GM12872 (cell line): ENCODE measurements at regions not wholly inside any gene's neighbourhood (a gene's known extent, or its start where the extent isn't known, plus 50 kb on each side); places are given as distances from the start of the nearest gene placed in this dataset.

Source experiments
- TF ChIP-seq, protein P1 (sequence below): IDR thresholded peaks from 3 replicates; pipeline ENCODE4 v1.5.1; 2011; ENCODE audit warnings: low read depth, mild to moderate bottlenecking, low read length, moderate library complexity; ENCODE audit not compliant: insufficient read depth

DNA sequence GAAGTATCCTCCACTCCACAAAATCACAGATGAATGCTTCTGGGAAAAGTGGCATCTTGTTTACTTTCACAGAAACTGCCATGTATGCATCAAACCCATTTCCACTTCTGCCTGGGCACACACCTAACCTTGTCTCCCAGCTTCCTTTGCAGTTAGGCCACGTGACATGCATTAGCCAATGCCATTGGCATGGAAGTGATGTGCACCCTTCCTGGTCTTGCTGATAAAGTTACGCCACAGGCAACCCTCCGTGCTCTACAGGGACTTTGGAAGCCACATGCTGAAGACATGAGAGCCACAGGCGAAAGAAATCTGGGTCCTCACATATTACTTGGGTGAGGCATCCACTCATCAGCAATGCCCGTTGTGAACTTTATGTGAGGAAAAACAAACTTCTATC is 123.3 kb downstream of the USP46 start:
- TF ChIP-seq, protein P1, sequence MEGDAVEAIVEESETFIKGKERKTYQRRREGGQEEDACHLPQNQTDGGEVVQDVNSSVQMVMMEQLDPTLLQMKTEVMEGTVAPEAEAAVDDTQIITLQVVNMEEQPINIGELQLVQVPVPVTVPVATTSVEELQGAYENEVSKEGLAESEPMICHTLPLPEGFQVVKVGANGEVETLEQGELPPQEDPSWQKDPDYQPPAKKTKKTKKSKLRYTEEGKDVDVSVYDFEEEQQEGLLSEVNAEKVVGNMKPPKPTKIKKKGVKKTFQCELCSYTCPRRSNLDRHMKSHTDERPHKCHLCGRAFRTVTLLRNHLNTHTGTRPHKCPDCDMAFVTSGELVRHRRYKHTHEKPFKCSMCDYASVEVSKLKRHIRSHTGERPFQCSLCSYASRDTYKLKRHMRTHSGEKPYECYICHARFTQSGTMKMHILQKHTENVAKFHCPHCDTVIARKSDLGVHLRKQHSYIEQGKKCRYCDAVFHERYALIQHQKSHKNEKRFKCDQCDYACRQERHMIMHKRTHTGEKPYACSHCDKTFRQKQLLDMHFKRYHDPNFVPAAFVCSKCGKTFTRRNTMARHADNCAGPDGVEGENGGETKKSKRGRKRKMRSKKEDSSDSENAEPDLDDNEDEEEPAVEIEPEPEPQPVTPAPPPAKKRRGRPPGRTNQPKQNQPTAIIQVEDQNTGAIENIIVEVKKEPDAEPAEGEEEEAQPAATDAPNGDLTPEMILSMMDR: no peak
